ENCODE measurements at regions not wholly inside any gene's neighbourhood (a gene's known extent, or its start where the extent isn't known, plus 50 kb on each side); places are given as distances from the start of the nearest gene placed in this dataset.

- Histone ChIP-seq H3K9me2 (ENCODE audit: insufficient read depth) (peaks cover 14% of the 10 kb centered on the region), H3K4me2 (no peak overlapping the region), H3K36me3 (ENCODE audit: insufficient read depth) (no peaks in the 10 kb centered on the region), H3K27ac (ENCODE audit: low read depth) (no peak overlapping the region), H2AFZ (no peak overlapping the region), H3F3A (replicated peaks; ENCODE audit: low read depth) (no peaks in the 10 kb centered on the region), H3K79me2 (replicated peaks; ENCODE audit: insufficient read depth) (no peaks in the 10 kb centered on the region), H3K4me3 (no peak overlapping the region), H4K20me1 (replicated peaks; ENCODE audit: insufficient read depth) (no peaks in the 10 kb centered on the region), H3K4me1 (ENCODE audit: insufficient read depth) (peaks cover 4% of the 10 kb centered on the region), H3K27me3 (ENCODE audit: insufficient read depth) (no peaks in the 10 kb centered on the region)
- TF ChIP-seq EZH2phosphoT487 (IDR thresholded peaks at IDR 0.05; ENCODE audit: unreplicated experiment) = no peak
- no peak for TF ChIP-seq ZNF331 (CRISPR knock-in tag; IDR thresholded peaks at IDR 0.05; ENCODE audit: low read depth)
- TF ChIP-seq NANOG (IDR thresholded peaks at IDR 0.05; ENCODE audit: borderline replicate concordance) = no peak
- no peak for TF ChIP-seq ZNF114 (CRISPR knock-in tag; IDR thresholded peaks at IDR 0.05)
- TF ChIP-seq POLR2AphosphoS5 (IDR thresholded peaks at IDR 0.05; ENCODE audit: low read depth) = no peak
- no peak for TF ChIP-seq ZNF462 (CRISPR knock-in tag; IDR thresholded peaks at IDR 0.05)
- TF ChIP-seq JUNB (IDR thresholded peaks at IDR 0.05; ENCODE audit: unreplicated experiment) = no peak
- no peak for TF ChIP-seq STAT1 (IDR thresholded peaks at IDR 0.05; ENCODE audit: unreplicated experiment)
- no peak for TF ChIP-seq EZH2 (IDR thresholded peaks at IDR 0.05; ENCODE audit: low read depth, unreplicated experiment)
- no peak for TF ChIP-seq REST (IDR thresholded peaks at IDR 0.05; ENCODE audit: unreplicated experiment)
- TF ChIP-seq CREB1 (CRISPR knock-in tag; IDR thresholded peaks at IDR 0.05; ENCODE audit: low read depth) = no peak
- TF ChIP-seq ETS1 (IDR thresholded peaks at IDR 0.05) = no peak
- TF ChIP-seq CTCF (conservative IDR thresholded peaks at IDR 0.05; ENCODE audit: low read depth in 2 of 2) = no peak
- no peak overlapping the region for H3K4me3 Mint-ChIP-seq
- no peaks in the 10 kb centered on the region; the same call in 2 of the 3 replicates for H3K36me3 Mint-ChIP-seq (ENCODE audit: low read depth)
- H3K9me3 Mint-ChIP-seq = no peaks in the 10 kb centered on the region
- H3K4me1 Mint-ChIP-seq = peaks cover 4% of the 10 kb centered on the region; the same call in 2 of the 3 replicates
- no peak overlapping the region for H3K27ac Mint-ChIP-seq
- H3K27me3 Mint-ChIP-seq (ENCODE audit: insufficient read depth, low read depth, poor library complexity) = no peaks in the 10 kb centered on the region
- ATAC-seq (no peak), DNase-seq (ENCODE audit: low spot score) (no peak)
Observed at GRCh38 chr13:60343978-60344377, 53.0 kb upstream of the TDRD3 start.
